Calu3 (cell line): ENCODE measurements at regions not wholly inside any gene's neighbourhood (a gene's known extent, or its start where the extent isn't known, plus 50 kb on each side); places are given as distances from the start of the nearest gene placed in this dataset.

ENCODE experiments used
- BruUV-seq: library from RNA; stranded (reverse); fragments of 400-500 nt; replicated peaks from 2 replicates; lab custom pipeline; 2021; lab: Mats Ljungman, UMichigan
- CTCF ChIA-PET: fragments of 300-600 bp; sonication (Branson Sonifier 250); formaldehyde crosslinking; loops from one replicate; lab custom pipeline; 2022; ENCODE audit warnings: antibody characterized with exemption; lab: Charles Lee
- DNase-seq: peaks from one replicate; pipeline ENCODE4 v3.0.0; 2022
- H3K27ac Mint-ChIP-seq: one replicate; pipeline ENCODE4 v1.8.0; 2022; ENCODE audit warnings: mixed read lengths; ENCODE audit not compliant: unreplicated experiment
- H3K27me3 Mint-ChIP-seq: one replicate; pipeline ENCODE4 v1.8.0; 2022; ENCODE audit warnings: mixed read lengths; ENCODE audit not compliant: unreplicated experiment
- H3K36me3 Mint-ChIP-seq: one replicate; pipeline ENCODE4 v1.8.0; 2022; ENCODE audit warnings: mild to moderate bottlenecking, moderate library complexity, mixed read lengths; ENCODE audit not compliant: insufficient read depth, unreplicated experiment
- H3K4me1 Mint-ChIP-seq: one replicate; pipeline ENCODE4 v1.8.0; 2022; ENCODE audit warnings: mild to moderate bottlenecking, low read depth, mixed read lengths; ENCODE audit not compliant: unreplicated experiment
- H3K4me3 Mint-ChIP-seq: one replicate; pipeline ENCODE4 v1.8.0; 2022; ENCODE audit warnings: mild to moderate bottlenecking, low read depth, moderate library complexity, mixed read lengths; ENCODE audit not compliant: unreplicated experiment
- H3K9me3 Mint-ChIP-seq: one replicate; pipeline ENCODE4 v1.8.0; 2022; ENCODE audit warnings: low read depth, mixed read lengths; ENCODE audit not compliant: unreplicated experiment
- CTCF ChIP-seq: fragments of 200-600 bp; IDR thresholded peaks from one replicate; pipeline ENCODE4 v1.8.0; 2022; ENCODE audit warnings: antibody characterized with exemption; ENCODE audit not compliant: unreplicated experiment
- intact Hi-C: fragments of 100-400 bp; cut with micrococcal nuclease; formaldehyde crosslinking; loops from one replicate; pipeline ENCODE4 v1.10.0; 2022; ENCODE audit not compliant: unreplicated experiment

- Mint-ChIP-seq H3K4me1 (no peaks in the 10 kb centered on the region), H3K4me3 (no peak overlapping the region), H3K27me3 (peaks cover 71% of the 10 kb centered on the region), H3K9me3 (no peaks in the 10 kb centered on the region), H3K36me3 (no peaks in the 10 kb centered on the region), H3K27ac (no peak overlapping the region)
- no peak for DNase-seq
- CTCF ChIA-PET: no interaction called here
- TF ChIP-seq CTCF: no peak
- intact Hi-C loops: no loop called here
- no TSS peak for BruUV-seq
Measured at GRCh38 chr1:30195424-30196134, 527.8 kb downstream of the MATN1 start.

- Mint-ChIP-seq H3K27ac (no peak overlapping the region), H3K36me3 (no peaks in the 10 kb centered on the region), H3K27me3 (peaks cover 71% of the 10 kb centered on the region), H3K9me3 (no peaks in the 10 kb centered on the region), H3K4me1 (no peaks in the 10 kb centered on the region), H3K4me3 (no peak overlapping the region)
- no TSS peak for BruUV-seq
- CTCF ChIA-PET: no interaction called here
- intact Hi-C loops: no loop called here
- DNase-seq: no peak
- no peak for TF ChIP-seq CTCF
Measured at GRCh38 chr1:30194741-30195423, 528.5 kb downstream of the MATN1 start.

GRCh38 chr1:30194046-30194619, 529.3 kb downstream of the MATN1 start:
- H3K27me3 Mint-ChIP-seq: peaks cover 71% of the 10 kb centered on the region

More at GRCh38 chr1:30194046-30194619, 529.3 kb downstream of the MATN1 start:
- no peaks in the 10 kb centered on the region for H3K9me3 Mint-ChIP-seq
- no peak overlapping the region for H3K27ac Mint-ChIP-seq
- TF ChIP-seq CTCF: no peak
- BruUV-seq: no TSS peak
- no peaks in the 10 kb centered on the region for H3K4me1 Mint-ChIP-seq
- intact Hi-C loops: no loop called here
- no peaks in the 10 kb centered on the region for H3K36me3 Mint-ChIP-seq
- no peak overlapping the region for H3K4me3 Mint-ChIP-seq
- CTCF ChIA-PET: no interaction called here
- no peak for DNase-seq
